HG03103 (cell line): ENCODE measurements at regions not wholly inside any gene's neighbourhood (a gene's known extent, or its start where the extent isn't known, plus 50 kb on each side); places are given as distances from the start of the nearest gene placed in this dataset.

Experiments
- ATAC-seq: cut with Tn5 transposase; IDR thresholded peaks from one replicate; pipeline ENCODE4 v1.9.1; 2021; ENCODE audit warnings: low read depth; ENCODE audit not compliant: unreplicated experiment

DNA sequence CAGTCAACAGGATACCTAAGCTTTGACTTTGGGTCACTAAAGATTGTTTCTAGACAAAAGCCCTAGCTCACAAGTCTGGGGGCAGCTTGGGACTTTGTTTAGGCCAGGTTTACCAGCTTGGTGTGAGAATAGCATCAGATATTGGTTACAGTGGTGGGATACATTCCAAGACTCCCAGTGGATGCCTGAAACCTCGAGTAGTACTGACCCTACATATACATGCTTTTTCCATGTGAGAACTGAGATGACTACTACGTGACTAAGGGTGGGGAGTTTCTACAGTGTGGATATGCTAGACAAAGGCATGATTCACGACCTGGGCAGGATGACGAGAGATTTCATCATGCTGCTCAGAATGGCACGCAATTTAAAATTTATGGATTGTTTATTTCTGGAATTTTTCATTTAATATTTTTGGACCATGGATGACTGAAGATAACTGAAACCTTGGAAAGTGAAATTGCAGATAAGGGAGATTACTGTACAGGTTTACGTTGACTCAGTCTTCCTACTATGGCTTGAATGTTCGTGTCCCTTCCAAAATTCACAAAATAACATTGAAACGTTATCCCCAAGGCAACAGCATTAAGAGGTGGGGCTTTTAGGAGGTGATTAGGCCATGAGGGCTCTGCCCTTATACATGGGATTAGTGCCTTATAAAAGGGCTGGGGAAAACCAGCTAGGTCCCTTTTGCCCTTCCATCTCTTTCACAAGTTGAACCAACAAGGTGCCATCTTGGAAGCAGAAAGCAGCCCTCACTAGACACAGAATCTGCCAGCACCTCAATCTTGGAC is 50.2 kb upstream of the CTAGE1 start:
- no peak for ATAC-seq

DNA sequence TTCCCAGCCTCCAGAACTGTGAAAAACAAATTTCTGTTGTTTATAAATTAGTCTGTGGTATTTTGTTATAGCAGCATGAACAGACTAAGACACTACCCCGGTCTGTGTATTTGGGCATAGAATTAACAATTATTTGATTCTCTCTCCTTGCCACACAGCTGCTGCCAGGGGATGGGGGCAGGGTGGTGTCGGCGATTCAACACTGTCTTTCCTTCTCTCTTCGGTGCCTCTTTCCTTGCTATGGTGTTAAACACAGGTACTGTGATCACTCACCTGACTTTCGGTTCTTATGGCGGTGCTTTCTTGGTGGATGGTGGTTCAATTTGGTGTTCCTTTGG is 50.8 kb upstream of the CTAGE1 start:
- no peak for ATAC-seq

DNA sequence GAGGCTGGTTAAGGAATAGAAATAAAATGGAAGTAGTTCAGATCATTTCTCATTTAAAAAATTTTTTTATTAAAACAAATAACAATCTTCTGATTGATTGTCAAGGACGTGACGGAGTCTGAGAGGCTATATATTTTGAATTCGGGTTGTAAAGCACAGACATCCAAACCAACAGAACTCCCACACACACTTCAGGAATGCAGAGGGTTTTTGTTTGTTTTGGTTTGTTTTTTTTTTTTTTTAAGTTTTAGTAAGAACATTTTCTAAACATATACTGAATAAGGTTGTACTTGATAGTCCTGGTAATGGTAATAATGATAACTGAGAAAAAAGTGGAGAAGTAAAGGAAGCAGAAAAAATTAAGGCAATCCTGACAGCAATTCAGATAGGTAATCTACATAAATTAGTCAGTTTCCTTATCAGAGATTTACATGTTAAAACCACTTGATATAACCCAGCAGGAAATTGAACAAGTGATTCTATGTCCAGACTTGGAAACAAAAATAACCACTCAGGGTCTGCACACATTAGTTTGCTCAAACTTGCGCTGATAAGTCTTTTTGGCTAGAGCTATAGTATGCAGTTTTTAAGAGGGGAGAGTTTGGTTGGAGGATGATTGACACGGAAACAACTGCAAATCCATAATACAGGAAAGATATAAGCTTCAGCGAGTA is 51.5 kb upstream of the CTAGE1 start:
- ATAC-seq = no peak

DNA sequence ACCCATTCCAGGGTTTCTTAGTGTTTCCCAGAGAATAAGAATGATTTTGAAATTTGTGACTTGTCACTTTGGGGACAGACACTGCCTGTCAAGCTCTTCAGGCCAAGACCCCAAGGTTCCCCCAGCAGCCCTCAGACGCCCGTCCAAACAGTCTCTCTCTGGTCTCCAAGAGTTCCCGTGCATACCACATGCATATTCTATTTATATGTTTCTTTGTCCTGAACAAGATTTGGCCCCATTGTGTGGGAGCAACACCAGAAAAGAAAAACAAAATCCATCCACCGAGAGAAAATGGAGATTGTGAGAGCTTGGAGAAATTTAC is 52.2 kb upstream of the CTAGE1 start:
- no peak for ATAC-seq

DNA sequence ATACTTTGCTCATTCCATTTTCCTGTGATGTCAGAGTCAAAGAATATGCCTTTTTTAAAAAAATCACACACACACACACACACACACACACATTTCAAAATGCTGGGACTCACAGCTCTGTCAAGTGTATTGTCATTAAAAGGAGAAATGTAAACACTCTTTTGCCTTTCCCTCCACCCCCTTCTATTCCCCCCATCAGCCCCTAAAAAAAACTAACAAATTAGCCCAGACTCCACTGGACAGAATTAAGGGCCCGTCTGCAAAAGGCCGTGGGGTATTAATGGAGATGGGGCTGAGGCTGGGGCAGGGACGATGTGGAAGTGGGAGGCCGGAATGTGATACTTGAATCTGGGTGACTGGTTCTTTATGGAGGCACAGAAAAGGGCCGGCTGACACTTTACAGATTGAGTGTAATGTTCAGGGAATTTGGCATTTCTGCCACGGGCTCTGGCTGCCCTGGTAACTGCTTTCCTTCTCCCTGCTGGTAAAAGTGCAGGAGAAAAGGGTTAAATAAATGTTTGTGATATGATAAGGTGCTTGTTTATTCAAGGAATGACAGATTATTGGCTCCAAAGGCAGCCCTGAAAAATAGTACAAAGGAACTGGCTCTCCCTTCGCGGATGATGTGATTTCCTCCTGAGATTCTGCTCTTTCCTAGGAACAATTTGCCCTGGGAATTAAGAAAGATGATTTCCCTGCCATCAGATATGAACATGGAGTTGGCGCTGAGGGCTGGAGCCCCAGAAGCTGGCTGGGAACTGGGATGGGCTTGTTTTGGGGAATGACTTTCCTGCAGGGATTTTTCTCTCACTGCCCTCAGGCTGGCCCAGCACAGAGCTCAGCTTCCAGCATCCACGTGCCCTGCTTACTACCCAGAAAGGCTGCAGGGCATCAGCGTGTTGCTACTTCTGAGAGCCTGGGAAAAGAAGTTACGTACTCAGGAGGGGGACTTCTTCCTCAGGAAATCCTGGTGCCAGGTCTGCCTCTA is 52.8 kb upstream of the CTAGE1 start:
- ATAC-seq = no peak

DNA sequence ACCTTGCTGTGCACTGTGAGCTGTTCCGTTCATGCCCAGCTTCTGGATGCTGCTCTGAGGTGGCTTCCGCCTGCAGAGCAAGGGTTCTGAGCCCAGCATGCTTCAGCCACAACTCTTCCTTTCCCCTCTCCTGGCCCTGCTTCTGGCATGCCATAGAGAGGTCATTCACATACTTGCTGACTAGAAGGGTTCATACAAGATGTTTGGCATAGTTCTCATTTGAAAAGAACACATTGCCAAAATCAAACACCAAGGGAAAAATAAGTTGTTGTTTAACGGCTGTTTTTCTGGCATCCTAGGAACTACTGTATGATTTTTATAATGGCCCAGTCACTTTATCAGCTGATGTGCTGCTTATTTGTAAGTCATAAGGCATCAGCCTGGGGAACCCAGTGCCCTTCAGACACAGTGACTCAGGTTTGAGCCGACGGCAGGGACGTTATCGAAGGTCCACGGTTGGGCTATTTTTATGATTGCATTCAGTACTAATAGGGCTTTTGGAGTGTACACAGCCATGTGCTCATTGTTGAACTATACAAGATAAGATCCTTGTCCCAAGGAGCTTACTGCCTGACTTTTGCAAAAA is 53.9 kb upstream of the CTAGE1 start:
- ATAC-seq = no peak

DNA sequence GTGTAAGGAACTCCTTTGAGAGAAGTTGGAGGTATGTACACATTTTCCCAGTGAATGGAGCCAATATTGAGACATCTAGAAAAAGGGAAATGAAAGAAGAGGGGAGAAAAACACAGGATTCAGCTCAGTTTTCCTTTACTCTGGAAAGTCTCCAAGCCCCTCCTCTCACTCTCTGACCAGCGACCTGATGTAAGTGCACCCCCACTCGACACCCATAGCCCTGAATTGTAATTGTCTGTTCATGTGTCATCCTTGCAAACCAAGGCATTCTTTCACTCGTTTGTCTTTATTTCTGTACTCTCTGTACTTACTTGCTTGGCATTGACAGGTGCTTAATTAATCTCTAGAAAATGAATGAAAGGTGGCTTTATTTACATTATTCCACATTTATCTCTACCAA is 55.7 kb upstream of the CTAGE1 start:
- ATAC-seq = no peak

DNA sequence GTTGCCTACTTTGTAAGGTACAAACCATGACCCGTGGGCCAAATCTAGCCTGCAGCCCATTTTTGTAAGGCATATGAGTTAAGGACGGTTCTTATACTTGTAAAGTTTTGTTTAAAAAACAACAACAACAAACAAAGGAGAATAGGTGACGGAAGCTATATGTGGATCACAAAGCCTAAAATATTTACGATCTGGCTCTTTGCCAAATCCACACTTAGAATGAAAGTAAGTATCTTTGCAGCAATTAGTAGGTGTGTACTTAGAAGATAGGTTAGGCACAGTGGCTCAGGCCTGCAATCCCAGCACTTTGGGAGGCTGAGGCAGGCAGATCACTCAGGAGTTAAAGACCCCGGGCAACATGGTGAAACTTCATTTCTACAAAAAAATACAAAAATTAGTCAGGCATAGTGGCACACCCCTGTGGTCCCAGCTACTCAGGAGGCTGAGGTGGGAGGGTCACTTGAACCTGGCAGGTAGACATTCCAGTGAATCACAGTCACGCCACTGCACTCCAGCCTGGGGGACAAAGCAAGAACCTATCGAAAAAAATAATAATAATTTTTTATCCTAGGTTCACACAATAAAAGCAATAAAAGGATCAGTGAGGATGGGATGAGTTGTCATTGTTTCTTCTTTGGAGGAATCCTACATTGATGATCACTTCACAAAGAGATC is 57.8 kb upstream of the CTAGE1 start:
- ATAC-seq = no peak

DNA sequence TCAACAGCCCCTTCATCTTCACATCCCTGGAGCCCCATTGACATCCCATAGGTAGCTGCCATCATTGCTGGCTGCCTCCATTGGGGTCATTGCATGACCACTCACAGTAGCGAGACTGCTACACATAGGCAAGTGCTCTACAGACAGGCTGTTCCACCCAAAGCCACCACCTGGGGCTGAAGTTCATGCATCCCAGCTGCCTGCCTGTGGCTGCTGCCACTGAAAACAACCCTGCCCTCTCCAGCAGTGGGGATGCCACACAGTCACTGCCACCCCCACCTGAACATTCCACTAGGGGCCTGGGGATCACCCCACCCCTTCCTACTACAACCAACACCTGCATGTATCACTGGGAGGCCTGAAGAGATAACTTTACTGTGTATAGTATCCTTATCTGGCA is 59.5 kb upstream of the CTAGE1 start:
- ATAC-seq = no peak

DNA sequence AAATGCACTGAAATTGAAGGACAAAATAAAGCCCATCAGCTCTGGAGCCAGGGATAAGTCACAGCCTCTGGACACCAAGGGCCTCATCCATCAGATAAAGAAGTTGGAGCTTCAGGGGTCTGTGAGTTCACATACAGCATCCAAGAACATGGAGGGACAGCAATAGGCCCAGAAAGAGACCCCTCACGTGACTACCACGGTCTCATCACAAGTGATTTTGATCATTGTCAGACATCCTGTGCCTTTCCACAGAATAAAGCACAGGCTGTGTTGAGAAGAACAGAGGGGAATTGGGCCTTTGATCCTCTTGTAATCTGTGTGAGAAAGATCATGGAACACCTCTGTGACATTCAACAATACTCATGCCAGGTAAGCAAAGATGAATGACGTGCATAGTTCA is 65.2 kb upstream of the CTAGE1 start:
- ATAC-seq = no peak

DNA sequence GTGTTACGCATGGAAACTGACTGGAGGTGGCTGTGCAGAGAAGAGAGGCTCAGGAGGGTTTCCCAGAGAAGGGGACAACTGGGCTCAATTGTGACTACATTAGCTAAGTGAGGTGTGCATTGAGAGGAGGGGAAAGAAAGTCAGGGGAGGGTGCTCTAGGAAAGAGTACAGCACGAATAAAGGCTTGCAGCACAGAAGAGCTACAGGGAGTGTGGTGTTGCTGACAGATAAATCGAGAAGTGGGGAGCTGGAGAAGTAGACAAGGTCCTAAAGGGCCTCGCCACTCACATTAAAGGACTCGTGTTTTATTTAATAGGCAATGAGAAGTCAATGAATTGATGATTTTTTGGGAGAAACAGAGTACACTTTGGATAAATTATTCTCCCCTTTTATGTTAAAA is 65.7 kb upstream of the CTAGE1 start:
- no peak for ATAC-seq

DNA sequence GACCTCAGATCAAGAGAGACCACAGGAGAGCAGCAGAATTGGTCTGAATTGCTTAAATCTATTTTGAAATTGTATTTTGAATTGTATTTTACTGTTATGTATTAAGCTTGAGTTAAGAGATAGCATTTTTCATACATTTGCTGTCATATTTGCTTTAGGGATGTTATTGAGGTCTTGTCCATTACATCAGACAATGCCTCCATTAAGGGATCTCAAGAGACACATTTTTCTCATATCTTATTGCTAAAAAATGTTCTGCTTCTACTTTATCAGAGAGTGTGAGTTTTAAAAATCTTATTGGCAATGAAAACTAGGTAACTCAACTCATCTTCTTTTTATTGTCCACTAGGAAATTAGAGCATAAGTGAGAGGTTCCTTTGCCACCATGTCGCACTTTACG is 66.8 kb upstream of the CTAGE1 start:
- no peak for ATAC-seq

DNA sequence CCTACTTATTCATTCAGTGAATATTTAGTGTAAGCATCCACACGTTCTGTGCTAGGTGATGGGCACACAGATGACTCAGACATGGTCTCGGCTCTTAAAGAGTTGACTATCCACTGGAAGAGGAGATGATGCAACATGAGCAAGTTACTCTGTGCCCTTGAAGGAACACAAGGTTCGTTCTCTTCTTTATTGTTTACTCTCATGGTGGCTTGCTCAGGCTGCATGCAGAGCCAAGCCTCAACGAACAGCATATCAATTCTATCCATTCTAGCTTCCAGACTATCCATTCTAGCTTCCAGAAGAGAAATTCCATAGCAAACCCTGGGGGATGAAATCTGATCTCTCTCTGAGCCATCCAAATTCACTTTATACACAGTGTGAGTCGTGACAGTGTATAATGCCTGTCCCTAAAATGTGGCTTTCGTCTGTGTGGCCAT is 68.1 kb upstream of the CTAGE1 start:
- ATAC-seq = no peak

DNA sequence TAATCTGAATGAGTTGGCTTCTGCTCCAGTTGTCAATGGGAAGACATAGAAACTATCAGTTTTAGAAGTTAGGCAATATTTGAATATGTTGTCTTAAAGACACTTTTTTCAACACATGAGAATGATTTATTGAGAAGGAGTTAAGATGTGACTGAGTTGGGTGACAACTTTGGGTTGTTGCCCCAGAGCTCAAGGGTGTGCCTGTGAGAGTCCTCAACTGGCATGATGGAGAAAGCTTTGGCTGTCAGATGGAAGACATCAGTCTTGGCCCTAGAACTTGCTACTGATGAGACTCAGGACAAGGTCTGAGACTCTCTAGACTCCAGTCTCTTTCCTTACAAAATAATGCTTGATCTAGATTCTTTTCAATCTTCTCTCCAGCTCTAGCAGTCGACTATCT is 69.0 kb upstream of the CTAGE1 start:
- ATAC-seq = no peak

DNA sequence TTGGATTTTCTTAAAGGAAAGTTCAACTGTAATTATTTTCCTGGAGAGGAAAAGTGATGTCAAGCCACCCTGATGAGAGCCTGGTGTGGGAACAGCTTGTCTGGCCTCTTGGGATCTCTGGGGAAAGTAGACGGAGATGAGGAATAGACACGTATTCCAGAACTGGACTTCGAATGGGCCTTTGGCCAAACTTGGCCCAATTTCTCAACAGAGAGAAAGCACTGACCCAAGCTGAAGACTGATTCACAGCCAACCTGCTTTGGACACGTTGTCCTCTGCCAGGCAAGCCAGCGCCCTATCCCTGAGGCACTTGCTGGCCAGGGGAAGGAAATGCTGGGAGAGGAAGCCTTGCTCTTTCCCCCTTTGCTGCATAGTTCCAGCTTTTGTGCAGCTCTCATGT is 70.8 kb upstream of the CTAGE1 start:
- no peak for ATAC-seq

DNA sequence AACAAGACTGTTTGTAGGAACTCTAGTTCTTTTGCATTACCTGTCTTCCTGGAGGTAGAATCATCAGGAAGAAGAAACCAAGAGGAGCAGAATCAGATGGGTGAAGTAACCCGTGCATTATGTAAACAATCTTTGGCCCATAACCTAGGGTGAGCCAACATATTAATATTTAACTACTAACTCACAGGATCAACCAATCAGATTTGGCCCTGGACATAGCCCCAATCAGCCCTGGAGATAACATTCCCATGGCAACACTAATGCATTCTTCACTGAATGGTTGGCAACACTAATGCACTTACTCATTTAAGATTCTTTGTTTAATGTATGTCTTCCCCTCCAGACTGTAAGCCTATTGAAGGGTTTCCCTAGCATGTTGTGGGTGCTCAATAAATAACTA is 72.0 kb upstream of the CTAGE1 start:
- ATAC-seq = no peak

DNA sequence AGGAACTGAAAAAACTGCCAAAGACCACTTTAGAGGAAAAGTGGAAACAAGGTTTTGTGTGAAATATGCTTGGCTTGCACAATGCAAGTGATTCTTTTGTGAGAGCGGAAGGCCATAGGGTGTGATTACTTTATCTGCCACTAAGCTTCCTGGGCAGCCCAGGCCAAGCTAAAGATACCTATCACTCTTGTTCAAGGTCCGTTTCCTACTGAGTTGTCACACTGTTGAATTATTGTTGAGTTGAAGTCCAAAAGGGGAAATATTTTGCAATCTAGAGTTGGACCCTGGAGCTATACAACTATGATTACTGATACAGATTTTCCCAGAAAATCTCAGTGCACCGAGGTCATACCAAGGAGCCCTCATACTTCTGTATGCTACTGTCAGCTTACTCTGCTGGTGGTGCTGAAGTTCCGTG is 72.7 kb upstream of the CTAGE1 start:
- ATAC-seq = no peak

DNA sequence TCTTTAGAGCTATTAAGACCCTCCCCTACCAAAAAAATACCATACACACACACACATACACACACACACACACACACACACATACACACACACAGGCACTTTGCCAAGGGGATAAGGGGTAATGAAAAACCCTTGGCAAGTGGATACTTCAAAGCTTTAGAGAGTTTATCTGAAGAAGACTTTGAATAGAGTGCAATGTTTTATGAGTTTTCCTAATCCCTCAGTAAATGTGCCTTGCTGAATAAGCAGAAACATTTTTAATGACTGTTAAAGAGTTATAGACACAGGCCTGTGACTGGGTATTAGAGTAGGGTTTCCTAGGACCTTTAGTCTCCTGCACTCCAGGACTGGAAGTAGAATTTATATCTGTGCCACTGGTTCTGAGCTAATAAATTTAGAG is 75.5 kb upstream of the CTAGE1 start:
- ATAC-seq = no peak

DNA sequence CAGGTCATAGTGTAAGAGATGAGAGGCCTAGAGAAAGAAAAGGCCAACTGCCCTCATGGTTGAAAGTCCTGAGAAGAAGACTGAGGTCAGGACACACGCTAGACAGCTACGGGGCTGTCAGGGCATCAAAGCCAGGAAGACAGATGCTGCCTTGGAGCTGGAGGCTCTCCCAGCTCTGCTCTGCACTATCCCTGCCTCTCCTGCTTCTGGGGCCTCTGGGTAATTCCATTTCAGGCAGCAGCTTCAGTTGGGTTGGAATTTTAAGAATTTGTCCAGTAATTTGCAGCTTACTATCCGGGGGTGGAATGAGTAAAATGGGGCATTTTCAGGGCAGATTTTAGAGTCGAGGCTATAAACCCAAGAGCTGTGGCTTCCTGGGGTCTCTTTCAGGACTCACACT is 76.2 kb upstream of the CTAGE1 start:
- ATAC-seq = no peak

DNA sequence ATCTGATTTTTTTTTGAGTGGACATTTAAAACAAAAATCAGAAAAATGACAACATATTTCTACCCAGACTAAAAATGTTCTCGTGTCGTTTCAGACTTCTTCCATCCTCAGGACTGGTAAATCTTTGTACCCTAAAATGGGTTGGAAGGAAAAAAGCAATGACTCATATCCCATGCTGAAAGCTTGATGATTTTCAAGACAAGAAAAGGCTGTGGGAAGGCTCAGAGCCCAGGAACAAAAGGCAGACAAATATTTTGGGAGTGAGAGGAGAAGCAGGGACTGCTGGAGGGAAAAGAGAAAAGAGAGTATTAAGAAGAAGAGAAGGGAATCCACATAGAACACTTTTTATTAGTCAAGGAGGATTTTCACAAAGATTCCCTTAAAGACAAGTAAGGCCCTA is 77.1 kb upstream of the CTAGE1 start:
- ATAC-seq = no peak

DNA sequence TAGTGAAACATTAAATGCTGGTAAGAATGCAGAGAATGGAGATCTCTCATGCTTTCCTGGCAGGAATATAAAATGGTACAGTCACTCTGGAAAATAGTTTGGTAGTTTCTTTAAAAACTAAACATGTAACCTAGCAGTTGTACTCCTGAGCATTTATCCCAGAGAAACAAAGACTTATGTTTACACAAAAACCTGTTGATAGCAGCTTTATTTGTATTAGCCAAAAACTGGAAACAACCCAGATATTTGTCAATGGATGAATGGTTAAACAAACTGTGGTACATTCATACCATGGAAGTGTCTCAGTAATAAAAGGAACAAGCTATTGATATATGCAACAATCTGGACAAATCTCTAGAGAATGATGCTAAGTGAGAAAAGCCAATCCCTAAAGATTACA is 81.7 kb upstream of the CTAGE1 start:
- ATAC-seq = no peak
